PC-3 (cell line): ENCODE measurements at regions not wholly inside any gene's neighbourhood (a gene's known extent, or its start where the extent isn't known, plus 50 kb on each side); places are given as distances from the start of the nearest gene placed in this dataset.

Source experiments
- EZH2 ChIP-seq: fragments of 300-600 bp; sonication (generic); IDR thresholded peaks from one replicate; pipeline ENCODE4 v1.6.1; 2017; ENCODE audit warnings: antibody characterized with exemption, mild to moderate bottlenecking, low read length; ENCODE audit not compliant: unreplicated experiment
- TF ChIP-seq, protein P1 (sequence below): fragments of 300-600 bp; sonication (generic); conservative IDR thresholded peaks from 2 replicates; pipeline ENCODE4 v1.5.1; 2017; ENCODE audit warnings: antibody characterized with exemption, low read depth, mild to moderate bottlenecking, low read length

DNA sequence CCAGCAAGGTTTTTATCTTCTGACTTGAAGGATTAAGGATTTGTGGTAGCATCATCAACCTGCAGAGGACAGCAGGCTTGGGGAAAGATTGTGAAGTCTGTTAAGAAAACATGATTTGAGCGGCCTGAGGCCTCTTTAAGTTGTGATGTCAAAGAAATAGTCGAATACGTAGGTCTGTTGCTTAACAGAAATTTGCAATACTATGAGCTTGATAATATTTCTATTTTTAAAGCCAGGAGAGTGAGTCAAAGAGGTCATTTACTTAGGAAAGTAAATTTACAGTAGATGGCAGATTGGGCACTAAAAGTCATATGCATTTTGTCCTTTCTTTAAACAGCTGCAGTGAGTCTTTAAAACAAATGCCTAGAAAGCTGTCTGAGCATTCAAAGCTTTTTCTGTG, 336.3 kb downstream of the DIPK2A start:
- TF ChIP-seq, protein P1, sequence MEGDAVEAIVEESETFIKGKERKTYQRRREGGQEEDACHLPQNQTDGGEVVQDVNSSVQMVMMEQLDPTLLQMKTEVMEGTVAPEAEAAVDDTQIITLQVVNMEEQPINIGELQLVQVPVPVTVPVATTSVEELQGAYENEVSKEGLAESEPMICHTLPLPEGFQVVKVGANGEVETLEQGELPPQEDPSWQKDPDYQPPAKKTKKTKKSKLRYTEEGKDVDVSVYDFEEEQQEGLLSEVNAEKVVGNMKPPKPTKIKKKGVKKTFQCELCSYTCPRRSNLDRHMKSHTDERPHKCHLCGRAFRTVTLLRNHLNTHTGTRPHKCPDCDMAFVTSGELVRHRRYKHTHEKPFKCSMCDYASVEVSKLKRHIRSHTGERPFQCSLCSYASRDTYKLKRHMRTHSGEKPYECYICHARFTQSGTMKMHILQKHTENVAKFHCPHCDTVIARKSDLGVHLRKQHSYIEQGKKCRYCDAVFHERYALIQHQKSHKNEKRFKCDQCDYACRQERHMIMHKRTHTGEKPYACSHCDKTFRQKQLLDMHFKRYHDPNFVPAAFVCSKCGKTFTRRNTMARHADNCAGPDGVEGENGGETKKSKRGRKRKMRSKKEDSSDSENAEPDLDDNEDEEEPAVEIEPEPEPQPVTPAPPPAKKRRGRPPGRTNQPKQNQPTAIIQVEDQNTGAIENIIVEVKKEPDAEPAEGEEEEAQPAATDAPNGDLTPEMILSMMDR, result no peak
- no peak for TF ChIP-seq EZH2
